Endothelial cell of umbilical vein (primary cell): ENCODE measurements at regions not wholly inside any gene's neighbourhood (a gene's known extent, or its start where the extent isn't known, plus 50 kb on each side); places are given as distances from the start of the nearest gene placed in this dataset.

Experiments used
- BruUV-seq: library from RNA; stranded (reverse); fragments of 400-500 nt; replicated peaks from 2 replicates; lab custom pipeline; 2021; lab: Mats Ljungman, UMichigan
- CTCF ChIA-PET: fragments of 300-600, 350-600 bp; sonication (Branson Sonifier 250); formaldehyde crosslinking; loops from one replicate; lab custom pipeline; 2021; ENCODE audit warnings: antibody characterized with exemption, inconsistent platforms; lab: Charles Lee
- POLR2A ChIA-PET: fragments of 300-600, 350-600 bp; sonication (Branson Sonifier 250); formaldehyde crosslinking; loops from one replicate; lab custom pipeline; 2021; ENCODE audit warnings: antibody characterized with exemption, inconsistent platforms; lab: Charles Lee
- DNase-seq: peaks from one replicate; pipeline ENCODE4 v3.0.0-alpha.2; 2011; ENCODE audit warnings: low read depth, low spot score
- FAIRE-seq: peaks from 2 replicates; lab custom pipeline; 2011; peaks lifted over from hg19 to GRCh38; lab: Jason Lieb, UNC
- H2AFZ ChIP-seq: 2 replicates; pipeline ENCODE4 v1.6.0; 2012; ENCODE audit warnings: low read depth, low read length, control low read depth, inconsistent platforms
- H3K27ac ChIP-seq: 2 replicates; pipeline ENCODE4 v1.5.1; 2011; ENCODE audit warnings: low read depth, mild to moderate bottlenecking, control low read depth, low read length, moderate library complexity; ENCODE audit not compliant: insufficient read depth
- H3K27me3 ChIP-seq, 2 experiments: 2 replicates each; pipeline versions ENCODE4 v1.6.0 to v1.6.1; 2011; ENCODE audit warnings: low read length in 2 of 2, mixed read lengths in 1 of 2; ENCODE audit not compliant: control insufficient read depth in 2 of 2, insufficient read depth in 2 of 2
- H3K36me3 ChIP-seq, 2 experiments: 2 replicates in 1 of 2; 3 replicates in 1 of 2; pipeline ENCODE4 v1.5.1; 2011; ENCODE audit warnings: low read length in 2 of 2, mild to moderate bottlenecking in 1 of 2, moderate library complexity in 1 of 2; ENCODE audit not compliant: control insufficient read depth in 2 of 2, insufficient read depth in 2 of 2; ENCODE audit errors: extremely low read depth in 1 of 2
- H3K4me1 ChIP-seq: 3 replicates; pipeline ENCODE4 v1.5.1; 2011; ENCODE audit warnings: mild to moderate bottlenecking, low read length; ENCODE audit not compliant: control insufficient read depth, insufficient read depth; ENCODE audit errors: extremely low read depth
- H3K4me2 ChIP-seq: 2 replicates; pipeline ENCODE4 v1.6.1; 2011; ENCODE audit warnings: low read length, control low read depth, mixed read lengths; ENCODE audit not compliant: insufficient read depth
- H3K4me3 ChIP-seq, 3 experiments: fragments of 200-600 bp in 1 of 3; sonication (generic), shearing (Covaris generic) in 1 of 3; replicated peaks in 1 of 3; 2 replicates each; pipeline ENCODE4 v1.5.1; 2011 to 2016; ENCODE audit warnings: control low read depth in 3 of 3, low read length in 3 of 3, mild to moderate bottlenecking in 2 of 3, inconsistent platforms in 1 of 3, low read depth in 1 of 3, moderate library complexity in 1 of 3; ENCODE audit not compliant: insufficient read depth in 1 of 3
- H3K79me2 ChIP-seq: 2 replicates; pipeline ENCODE4 v1.6.0; 2012; ENCODE audit warnings: low read length, inconsistent platforms; ENCODE audit not compliant: control insufficient read depth, insufficient read depth
- H3K9ac ChIP-seq: replicated peaks from 2 replicates; pipeline ENCODE3; 2011; ENCODE audit warnings: low read length, control low read depth; ENCODE audit not compliant: insufficient read depth; ENCODE audit errors: extremely low read depth
- H3K9me1 ChIP-seq: replicated peaks from 3 replicates; pipeline ENCODE4 v1.6.0; 2011; ENCODE audit warnings: mild to moderate bottlenecking, low read length; ENCODE audit not compliant: control insufficient read depth, insufficient read depth; ENCODE audit errors: extremely low read depth
- H3K9me3 ChIP-seq: replicated peaks from 2 replicates; pipeline ENCODE4 v1.5.1; 2012; ENCODE audit warnings: low read length, inconsistent platforms; ENCODE audit not compliant: control insufficient read depth, insufficient read depth
- H4K20me1 ChIP-seq: replicated peaks from 2 replicates; pipeline ENCODE3; 2011; ENCODE audit warnings: mild to moderate bottlenecking, low read length; ENCODE audit not compliant: control insufficient read depth, insufficient read depth; ENCODE audit errors: extremely low read depth
- CTCF ChIP-seq, 2 donors: IDR thresholded peaks; 1 replicate in 1 of 2; 2 replicates in 1 of 2; pipeline ENCODE4 v1.5.1; 2011; ENCODE audit warnings: low read length in 2 of 2, mild to moderate bottlenecking in 2 of 2, moderate library complexity in 2 of 2, control low read depth in 1 of 2, inconsistent platforms in 1 of 2, low read depth in 1 of 2; ENCODE audit not compliant: insufficient read depth in 1 of 2; ENCODE audit errors: extremely low read depth in 1 of 2
- EZH2 ChIP-seq: IDR thresholded peaks from 2 replicates; pipeline ENCODE4 v1.6.1; 2012; ENCODE audit warnings: borderline replicate concordance, low read depth, mild to moderate bottlenecking, moderate library complexity, low read length, inconsistent platforms; ENCODE audit not compliant: severe bottlenecking
- FOS ChIP-seq: IDR thresholded peaks from 2 replicates; pipeline ENCODE4 v1.6.1; 2011; ENCODE audit warnings: mild to moderate bottlenecking, low read length, moderate library complexity, borderline replicate concordance; ENCODE audit not compliant: insufficient read depth
- GATA2 ChIP-seq: IDR thresholded peaks from 2 replicates; pipeline ENCODE4 v1.7.0; 2011; ENCODE audit warnings: low read depth, mild to moderate bottlenecking, moderate library complexity, mixed read lengths, low read length; ENCODE audit not compliant: insufficient read length, insufficient read depth
- JUN ChIP-seq: IDR thresholded peaks from 2 replicates; pipeline ENCODE4 v1.6.1; 2011; ENCODE audit warnings: borderline replicate concordance, low read depth; ENCODE audit not compliant: insufficient read length, insufficient read depth
- MYC ChIP-seq: IDR thresholded peaks from one replicate; pipeline ENCODE4 v1.6.1; 2011; ENCODE audit warnings: mild to moderate bottlenecking, low read depth, low read length
- POLR2A ChIP-seq: IDR thresholded peaks from 2 replicates; pipeline ENCODE4 v1.6.1; 2012; ENCODE audit warnings: low read depth, mild to moderate bottlenecking, control low read depth, low read length
- POLR2AphosphoS5 ChIP-seq: IDR thresholded peaks from 2 replicates; pipeline ENCODE4 v1.6.1; 2012; ENCODE audit warnings: low read depth, mild to moderate bottlenecking, control low read depth, low read length, moderate library complexity; ENCODE audit not compliant: insufficient read depth
- dilution Hi-C: fragments of 300-500 bp; cut with MboI; formaldehyde crosslinking; loops from one replicate; pipeline ENCODE4 v1.15.0; 2019; ENCODE audit warnings: low sequenced_read_pairs; ENCODE audit not compliant: extremely low pct_ligation_motif_present
- intact Hi-C: fragments of 100-400 bp; cut with micrococcal nuclease; formaldehyde crosslinking; loops from one replicate; pipeline ENCODE4 v1.10.0; 2022
- TF ChIP-seq, protein P1 (sequence below): IDR thresholded peaks from 2 replicates; pipeline ENCODE4 v1.6.1; 2011; ENCODE audit not compliant: insufficient read depth, insufficient read length

DNA sequence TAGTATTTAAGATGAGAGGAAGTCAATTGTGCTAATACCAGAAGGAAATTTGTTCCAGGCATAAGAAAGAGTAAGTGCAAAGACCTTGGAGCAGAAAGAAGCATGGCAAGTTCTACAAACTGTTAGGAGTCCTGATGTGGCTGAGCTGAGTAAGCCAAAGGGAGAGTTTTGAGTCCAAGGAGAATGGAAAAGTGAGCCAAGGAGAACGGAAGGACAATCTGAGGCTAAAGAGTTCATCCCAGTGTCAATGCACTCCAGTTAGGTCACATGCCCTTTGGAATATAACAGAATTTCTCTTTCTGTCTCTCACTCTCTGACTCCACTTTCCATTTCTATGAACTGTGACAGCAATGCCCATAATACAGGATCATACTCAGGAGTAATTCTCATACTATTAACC, 224.7 kb downstream of the CAAP1 start:
- CTCF ChIA-PET, result interaction anchor here (1.7 kb wide), 1 partner anchor 12 kb away, joined by 5 read pairs; no protein-coding TSS in a partner anchor
- POLR2A ChIA-PET, result no interaction called here
- Histone ChIP-seq H3K27ac (no peak overlapping the region), H3K4me2 (no peak overlapping the region), H3K79me2 (no peaks in the 10 kb centered on the region), H4K20me1 (no peaks in the 10 kb centered on the region), H3K4me3 (no peak overlapping the region), H3K27me3 (no peaks in the 10 kb centered on the region), H3K36me3 (no peaks in the 10 kb centered on the region), H2AFZ (no peak overlapping the region), H3K4me1 (no peaks in the 10 kb centered on the region), H3K9ac (no peak overlapping the region), H3K9me3 (no peaks in the 10 kb centered on the region), H3K9me1 (no peaks in the 10 kb centered on the region)
- dilution Hi-C loops, result no loop called here
- TF ChIP-seq CTCF (IDR thresholded peaks at IDR 0.05; ENCODE audit: extremely low read depth in 1 of 2, insufficient read depth in 1 of 2, low read depth in 1 of 2, low read length in 2 of 2) (no peak), POLR2AphosphoS5 (no peak), JUN (no peak), FOS (no peak), EZH2 (no peak), MYC (no peak), GATA2 (no peak), POLR2A (no peak)
- TF ChIP-seq, protein P1, sequence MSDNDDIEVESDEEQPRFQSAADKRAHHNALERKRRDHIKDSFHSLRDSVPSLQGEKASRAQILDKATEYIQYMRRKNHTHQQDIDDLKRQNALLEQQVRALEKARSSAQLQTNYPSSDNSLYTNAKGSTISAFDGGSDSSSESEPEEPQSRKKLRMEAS, result no peak
- intact Hi-C loops, result no loop called here
- FAIRE-seq (no peak), DNase-seq (no peak)
- BruUV-seq, result no TSS peak
